ENCODE measurements at regions not wholly inside any gene's neighbourhood (a gene's known extent, or its start where the extent isn't known, plus 50 kb on each side); places are given as distances from the start of the nearest gene placed in this dataset.

- TF ChIP-seq EZH2 (IDR thresholded peaks at IDR 0.05; ENCODE audit: insufficient read depth, poor library complexity, severe bottlenecking) (no peak), EZH2phosphoT487 (IDR thresholded peaks at IDR 0.05; ENCODE audit: insufficient read depth, low read depth) (no peak)
Observed at GRCh38 chr16:35391328-35391727, 1931.9 kb downstream of the TP53TG3F start.

All from GM23248 (cell line).